HG03039 (cell line): ENCODE measurements at regions not wholly inside any gene's neighbourhood (a gene's known extent, or its start where the extent isn't known, plus 50 kb on each side); places are given as distances from the start of the nearest gene placed in this dataset.

Experiments used
- ATAC-seq: cut with Tn5 transposase; IDR thresholded peaks from one replicate; pipeline ENCODE4 v1.9.1; 2021; ENCODE audit warnings: mild to moderate bottlenecking, moderate library complexity; ENCODE audit not compliant: unreplicated experiment

DNA sequence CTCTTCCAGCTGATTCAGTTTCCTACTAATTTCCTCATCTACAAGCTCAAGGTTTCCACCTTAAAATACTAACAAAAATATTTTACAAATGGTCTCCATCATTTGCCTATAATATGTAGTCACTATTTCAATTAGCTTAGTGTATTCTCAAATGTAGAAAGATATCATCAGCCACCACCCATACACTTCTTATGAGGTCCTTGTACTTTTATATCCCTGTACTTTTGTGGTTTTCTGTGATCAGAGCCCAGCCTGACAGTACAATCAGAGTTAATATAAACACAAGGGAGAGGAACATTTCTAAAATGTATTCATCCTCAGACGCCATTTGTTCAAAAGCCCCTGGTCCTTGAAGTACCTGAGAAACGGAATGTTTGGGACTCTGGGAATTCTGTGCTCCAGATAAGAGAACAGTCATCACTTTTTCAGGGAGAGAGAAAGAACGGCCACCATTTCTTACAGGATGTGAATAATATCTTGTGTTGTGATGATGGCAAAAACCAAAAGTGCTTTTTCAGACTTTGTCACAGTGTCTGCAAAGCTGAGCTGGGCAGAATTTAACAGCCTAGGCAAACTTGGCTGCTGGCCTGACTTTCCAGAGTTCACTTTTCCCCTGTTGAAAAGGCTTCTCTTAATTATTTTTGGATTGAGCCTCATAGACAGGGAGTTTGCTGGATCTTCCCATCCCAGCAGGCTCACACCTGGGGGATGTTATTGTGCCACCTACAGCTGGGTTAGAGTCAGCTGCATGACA, 361.7 kb upstream of the ACVR2A start:
- ATAC-seq: no peak

DNA sequence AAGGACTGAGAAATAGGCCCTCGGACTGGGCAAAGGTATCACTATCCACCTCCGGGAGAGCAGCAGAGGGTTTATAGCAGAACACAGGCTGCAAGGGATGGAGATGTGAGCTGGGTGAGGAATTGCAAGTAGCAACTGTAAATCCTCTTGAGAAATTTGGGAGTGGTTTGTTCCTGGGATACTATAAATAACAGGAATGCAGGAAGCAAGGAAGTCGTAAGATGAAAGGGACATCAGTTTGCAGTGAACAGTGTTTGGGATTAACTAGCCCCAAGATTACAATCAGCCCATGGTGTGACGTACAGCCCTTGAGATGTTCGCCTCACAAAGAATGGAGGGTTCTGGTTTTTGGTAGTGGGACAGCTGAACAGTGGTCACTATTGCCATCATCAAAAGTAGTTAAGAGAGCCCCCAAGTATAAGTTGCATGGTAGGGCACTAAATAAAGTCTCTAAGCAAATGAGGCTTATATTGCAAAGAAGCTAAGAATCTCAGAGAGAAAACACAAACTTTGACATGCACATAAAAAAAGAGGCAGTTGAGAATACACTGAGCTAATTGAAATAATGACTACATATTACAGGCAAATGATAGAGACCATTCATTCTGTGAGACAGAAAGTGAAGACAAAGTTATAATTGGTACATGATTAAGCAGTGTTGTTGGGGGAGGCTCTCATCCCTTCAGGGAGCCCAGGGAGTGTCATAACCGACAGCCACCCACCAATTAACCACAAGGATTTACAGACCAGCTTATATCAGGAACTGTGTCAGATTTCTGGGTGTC, 362.5 kb upstream of the ACVR2A start:
- no peak for ATAC-seq

DNA sequence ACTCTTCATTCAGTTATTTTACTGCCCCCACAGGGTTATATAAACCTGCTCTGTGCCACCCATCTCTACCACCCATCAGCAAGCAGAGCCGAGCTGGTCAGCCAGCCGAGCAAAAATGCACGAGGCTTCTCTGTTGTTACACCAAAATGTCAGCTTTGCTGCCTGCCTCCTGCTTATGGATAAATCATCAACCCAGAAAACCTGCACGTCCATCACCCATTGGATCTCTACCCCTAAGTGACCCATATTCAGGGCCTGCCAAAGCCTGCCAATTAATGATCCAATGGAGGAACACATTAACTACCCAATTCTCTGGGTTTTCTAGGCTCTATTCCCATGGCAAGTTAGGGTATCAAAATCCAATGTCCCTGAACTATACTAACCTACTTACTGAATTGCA, 365.5 kb upstream of the ACVR2A start:
- no peak for ATAC-seq

GRCh38 chr2:147473075-147473474, 371.8 kb upstream of the ACVR2A start:
- ATAC-seq: no peak

DNA sequence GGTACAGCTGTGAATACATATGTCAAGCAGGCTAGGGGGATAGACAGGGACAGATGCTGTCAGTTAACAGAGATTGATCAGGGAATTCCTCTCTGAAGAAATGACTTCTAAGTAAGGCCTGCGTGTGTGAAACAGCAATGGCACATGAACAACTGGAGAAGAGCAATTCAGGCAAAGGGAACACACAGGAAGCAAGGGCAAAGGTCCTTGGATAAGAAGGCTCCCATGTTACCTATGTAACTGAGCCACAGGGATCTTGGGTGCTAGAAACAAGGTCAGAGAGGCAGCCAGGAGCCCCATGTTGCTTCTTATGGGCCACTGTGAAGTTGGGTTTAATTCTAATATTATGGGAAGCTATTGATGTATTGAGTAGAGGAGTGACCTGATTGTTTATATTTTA, 373.7 kb upstream of the ACVR2A start:
- ATAC-seq: no peak

DNA sequence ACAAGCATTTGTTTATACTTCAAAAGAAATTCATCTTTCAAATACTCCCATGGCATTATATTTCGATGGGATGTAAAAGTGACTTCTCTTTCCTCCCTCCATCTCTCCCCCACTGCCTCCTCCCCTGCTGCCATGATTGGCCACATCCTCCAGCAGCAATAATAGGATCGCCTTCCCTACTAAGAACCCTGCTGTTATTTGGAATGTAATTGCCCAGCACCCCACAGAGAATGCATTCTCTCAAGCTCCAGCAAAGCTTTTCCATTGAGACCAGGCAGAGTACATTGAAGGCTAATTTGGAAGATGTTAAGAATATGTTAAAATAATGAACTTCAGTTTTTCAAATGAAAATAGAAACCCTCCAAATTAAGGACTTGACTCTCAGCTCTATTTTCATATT, 375.4 kb upstream of the ACVR2A start:
- ATAC-seq: no peak

GRCh38 chr2:147468963-147469362, 375.9 kb upstream of the ACVR2A start:
- ATAC-seq: no peak

DNA sequence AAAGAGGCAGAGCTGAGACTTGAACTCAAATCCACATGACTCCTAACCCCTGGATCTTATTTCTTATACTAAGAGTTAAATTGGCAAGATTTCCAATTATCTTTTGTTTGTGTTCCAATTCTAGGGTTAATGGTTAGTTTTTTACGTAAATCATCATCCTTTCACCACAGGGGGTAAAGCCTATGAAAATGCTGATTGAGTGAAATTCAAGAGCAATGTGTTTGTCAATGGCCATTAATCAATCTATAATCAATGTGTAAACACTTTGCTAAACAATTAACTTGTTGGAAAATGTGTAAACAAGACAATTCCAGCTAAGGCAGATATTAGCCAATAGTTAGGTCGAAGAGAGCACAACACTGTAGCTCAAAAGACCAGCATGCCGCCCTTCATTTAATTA, 376.5 kb upstream of the ACVR2A start:
- ATAC-seq: no peak

GRCh38 chr2:147467441-147467840, 377.4 kb upstream of the ACVR2A start:
- ATAC-seq: no peak

DNA sequence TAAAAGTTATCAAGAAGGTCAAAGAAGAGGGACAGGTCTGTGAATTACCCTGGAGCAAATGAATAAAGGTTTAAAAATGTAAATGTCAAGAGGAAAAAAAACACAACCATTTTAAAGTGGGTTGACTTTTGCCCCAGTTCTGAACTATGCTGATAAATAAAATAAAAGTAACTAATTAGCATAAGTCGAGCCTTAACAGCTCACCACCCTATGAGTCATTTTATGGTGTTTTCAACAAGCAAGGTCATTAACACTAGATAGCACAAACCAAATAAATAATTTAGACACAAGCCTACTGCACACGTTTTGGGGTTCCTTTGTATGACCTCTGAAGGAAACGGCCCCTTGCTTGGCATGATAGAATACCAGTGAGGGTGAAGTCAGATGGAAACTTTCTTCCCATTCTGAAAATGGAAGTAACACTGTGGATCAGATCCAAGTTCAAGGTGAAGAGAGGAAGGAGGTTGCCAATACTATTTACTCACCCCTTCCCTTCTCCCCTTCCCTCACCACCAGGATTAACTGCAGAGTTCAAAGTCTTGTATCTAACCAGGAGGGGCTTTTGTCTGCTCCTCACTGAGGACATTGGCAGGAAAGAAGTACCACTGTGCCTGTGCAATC, 380.0 kb upstream of the ACVR2A start:
- ATAC-seq: no peak

DNA sequence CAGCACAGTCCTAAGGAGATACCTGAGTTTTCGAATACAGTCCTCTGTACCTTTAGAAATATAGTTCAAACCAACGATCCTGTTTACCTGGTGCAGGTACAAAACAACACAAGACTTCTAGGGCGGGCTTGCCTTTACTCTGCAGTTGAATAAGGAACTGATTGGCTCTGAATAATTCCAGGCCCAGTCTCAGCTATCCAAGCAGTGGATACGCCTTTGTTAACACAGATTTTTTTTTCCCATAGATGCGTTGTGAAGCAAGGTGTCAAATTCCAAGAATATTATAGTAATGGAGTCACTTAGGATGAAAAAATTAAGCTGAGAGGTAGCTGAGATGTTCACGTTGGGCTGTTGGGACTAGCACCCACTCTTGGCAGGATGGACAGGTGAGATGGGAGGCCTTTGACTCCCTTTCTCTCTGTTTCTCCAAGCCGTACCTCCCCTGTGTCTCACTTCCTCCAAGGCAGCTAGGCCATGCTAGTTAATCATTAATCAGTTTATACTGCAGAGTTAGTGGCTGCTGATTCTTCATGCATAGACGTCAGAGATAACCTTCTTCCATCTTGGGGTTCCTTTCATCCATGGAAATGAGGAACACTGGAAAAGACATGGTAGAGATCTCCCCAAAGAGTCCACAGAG, 380.8 kb upstream of the ACVR2A start:
- ATAC-seq: peak; percentile 70

- no peak for ATAC-seq
Measured at GRCh38 chr2:147460155-147460554, 384.7 kb upstream of the ACVR2A start.

DNA sequence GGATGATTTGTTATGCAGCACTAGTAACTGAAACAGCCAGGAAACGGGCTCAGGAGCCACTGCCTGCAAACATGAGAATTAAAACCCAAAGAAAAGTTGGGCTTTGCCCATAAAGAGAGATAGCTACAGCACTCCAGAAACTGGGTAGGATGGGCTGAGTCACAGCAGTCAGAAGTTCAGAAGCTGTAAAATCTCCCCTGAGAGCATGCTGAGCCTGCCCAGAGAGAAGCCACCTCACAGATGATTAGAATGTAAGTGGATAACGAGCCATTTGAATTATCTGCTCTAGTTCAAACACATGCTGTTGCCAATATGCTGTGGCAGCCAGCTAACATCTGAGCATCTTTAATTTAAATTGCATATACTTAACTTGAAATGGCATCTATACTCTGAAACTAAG, 388.1 kb upstream of the ACVR2A start:
- no peak for ATAC-seq

DNA sequence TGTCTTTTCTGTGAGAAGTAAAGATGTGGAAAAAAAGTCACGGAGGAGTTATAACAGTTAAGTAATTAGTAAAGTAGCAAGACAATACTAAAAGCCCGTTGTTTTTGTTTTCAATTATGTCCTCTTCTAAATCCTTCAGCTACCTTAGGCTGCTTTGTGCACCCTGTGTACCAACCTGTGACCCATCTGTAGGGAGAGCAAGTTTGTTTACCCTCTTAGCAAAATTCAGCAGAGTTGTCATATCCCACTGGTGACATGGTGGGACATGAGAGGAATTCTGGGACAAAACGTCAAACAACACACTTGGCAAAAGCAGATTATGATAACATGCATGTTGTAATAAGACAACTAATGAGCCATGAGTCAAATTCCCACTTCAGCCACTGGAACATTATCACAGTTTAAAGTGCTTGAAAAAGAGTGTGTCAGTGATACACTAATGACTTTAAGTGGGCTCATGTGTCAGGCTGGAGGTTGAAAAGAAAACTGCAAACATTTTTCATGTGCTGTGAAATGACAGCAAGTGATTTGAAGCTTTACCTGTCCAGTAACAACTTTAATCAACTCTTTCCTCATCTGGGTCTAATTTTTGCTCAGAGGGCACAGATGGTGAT, 392.8 kb upstream of the ACVR2A start:
- no peak for ATAC-seq

DNA sequence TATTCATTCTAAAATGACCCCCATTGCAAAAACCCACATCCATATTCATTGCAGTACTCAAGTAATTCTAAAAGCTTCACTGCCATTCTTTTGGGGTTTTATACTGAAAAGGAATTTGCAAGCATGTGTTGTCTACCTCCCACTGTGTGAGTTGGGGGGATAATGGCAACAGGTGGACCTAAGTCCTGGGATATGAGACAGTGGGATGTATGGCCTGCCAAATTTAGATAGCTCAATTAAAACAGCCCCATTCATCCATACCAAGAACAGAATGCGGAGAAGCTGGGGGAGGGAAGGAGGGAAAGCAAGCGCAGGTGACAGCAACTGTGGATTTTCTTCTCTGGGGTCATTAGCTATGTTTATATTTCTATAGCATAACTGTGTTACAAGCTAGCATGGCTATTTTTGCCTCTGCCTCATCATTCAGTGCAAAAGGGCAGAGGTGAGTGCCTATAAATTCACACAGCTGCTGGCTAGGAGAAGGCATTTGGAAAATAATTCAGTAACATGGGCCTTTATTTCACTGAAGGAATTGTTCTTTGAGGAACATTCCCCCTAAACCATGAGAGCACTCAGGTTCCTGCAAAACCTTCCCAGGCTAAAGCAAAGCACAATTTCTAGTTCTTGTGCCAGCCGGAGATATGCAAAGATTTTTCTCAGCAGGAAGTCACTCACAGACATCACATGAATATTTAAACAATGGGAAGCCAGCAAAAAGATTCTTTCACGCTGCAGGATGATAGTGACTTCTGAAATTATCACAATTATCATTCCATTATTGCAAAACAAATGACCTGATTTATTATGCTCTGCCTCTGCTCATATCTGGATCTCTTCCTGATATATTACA, 393.9 kb upstream of the ACVR2A start:
- no peak for ATAC-seq

GRCh38 chr2:147449323-147449991, 395.4 kb upstream of the ACVR2A start:
- ATAC-seq: no peak

DNA sequence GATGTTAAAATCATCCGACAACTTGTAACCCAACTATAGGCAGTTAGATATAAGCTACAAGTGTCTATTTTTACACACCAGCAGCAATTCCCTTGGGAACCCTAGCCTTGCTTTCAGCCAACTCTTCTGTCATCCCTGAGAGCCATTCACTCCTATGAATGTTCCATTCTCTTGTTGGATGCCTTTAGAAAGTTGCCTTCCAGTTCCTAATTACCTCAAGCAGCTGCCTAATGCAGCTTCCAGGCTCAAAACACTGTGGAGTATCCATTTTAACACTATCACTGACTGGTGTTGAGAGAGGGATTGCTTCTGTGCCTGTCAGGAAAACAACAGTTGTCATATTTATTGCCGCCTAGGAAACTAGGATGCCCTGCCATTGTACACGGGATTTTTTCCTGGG, 402.0 kb upstream of the ACVR2A start:
- no peak for ATAC-seq

DNA sequence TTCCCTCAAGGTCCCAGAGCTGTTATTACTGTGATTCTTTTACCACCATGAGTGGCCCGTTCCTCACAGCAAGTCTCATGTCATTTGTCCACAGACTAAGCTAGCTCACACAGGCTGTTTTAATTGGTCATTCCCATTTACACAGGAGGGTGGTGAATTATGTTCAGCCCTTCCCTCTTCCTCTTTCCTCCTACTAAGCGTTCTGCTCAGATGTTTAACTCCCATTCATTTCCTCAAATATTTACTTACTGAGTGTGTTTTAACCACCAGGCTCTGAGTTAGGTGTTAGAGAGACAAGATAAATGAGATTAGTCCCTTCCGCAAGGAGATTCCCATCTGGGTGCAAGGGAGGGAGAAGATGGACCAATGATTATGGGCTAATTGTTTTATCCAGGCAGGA, 403.6 kb upstream of the ACVR2A start:
- no peak for ATAC-seq

GRCh38 chr2:147440734-147441133, 404.1 kb upstream of the ACVR2A start:
- ATAC-seq: no peak

DNA sequence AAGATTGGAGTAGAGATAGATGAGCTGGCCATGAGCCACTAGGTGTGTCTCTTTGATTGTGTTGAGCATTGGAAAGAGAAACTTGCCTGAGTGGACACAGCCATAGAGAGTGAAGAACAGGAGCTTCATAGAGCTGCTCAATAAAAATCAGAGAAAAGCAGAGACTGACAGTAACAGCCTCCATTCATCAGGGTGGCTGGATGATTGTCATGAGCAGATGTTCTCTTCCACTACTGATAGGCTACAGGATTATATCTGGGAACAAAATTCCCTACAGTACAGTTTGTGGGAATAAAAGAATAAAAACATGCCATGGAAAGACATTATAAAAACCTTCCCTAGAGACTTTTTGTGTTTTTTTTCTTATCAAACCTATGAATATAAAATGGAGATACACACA, 404.8 kb upstream of the ACVR2A start:
- no peak for ATAC-seq
